ENCODE measurements at regions not wholly inside any gene's neighbourhood (a gene's known extent, or its start where the extent isn't known, plus 50 kb on each side); places are given as distances from the start of the nearest gene placed in this dataset.

DNA sequence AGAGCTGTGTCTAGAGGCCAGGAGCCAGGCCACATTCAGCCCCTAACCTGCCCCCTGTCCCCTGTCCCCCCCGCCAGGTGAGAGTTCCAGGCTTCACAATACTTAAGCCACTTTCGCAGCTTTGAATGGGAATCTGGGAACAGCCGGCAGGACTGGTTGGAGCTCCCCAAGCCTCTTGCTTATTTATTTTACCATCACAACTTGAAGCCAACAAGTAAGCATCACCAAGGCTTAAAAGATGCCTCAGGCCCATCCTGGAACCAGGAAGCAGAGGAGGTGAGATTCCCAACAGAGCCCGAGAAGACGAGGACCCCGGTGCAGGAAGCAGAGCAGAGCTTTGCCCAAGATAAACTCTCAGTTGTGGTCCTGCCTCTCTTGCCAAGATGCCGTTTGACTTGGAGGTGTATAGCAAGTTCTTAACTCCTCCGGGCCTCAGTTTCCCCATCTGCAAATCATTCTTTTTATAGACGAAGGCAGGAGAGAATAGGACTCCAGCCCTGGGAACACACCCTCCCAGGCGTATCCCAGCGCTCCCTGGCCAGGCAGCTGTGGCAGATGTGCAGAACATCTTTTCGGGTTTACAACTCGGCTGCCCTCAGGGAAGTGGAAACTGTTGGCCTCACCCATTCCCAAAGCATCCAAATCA, 66.8 kb upstream of the SLC25A33 start:
- no peak for DNase-seq (ENCODE audit: low read depth in 1 of 2, low spot score in 1 of 2)
- POLR2A ChIA-PET = interaction anchor here (0.6 kb wide), 1 partner anchor 342 kb away, joined by 6 read pairs; no protein-coding TSS in a partner anchor
- Histone ChIP-seq H3K4me1 (peaks cover 23% of the 10 kb centered on the region), H3K9me3 (no peaks in the 10 kb centered on the region), H3K4me3 (no peak overlapping the region), H3K27ac (peak overlapping the region in 1 of 2 experiments; percentile 31; a peak in 1 of 6 replicates), H3K4me2 (peak overlapping the region; percentile 64)
- TF ChIP-seq TP53 (CRISPR knock-in tag; IDR thresholded peaks at IDR 0.05) (no peak), NFE2L2 (conservative IDR thresholded peaks at IDR 0.05; ENCODE audit: low read length) (no peak), RAD21 (conservative IDR thresholded peaks at IDR 0.05 in 1 of 2, IDR thresholded peaks at IDR 0.05 in 1 of 2) (no peak), FOSL2 (IDR thresholded peaks at IDR 0.05) (no peak), FOSL2 (CRISPR knock-in tag; IDR thresholded peaks at IDR 0.05) (no peak), CBX2 (IDR thresholded peaks at IDR 0.05; ENCODE audit: borderline replicate concordance, low read depth) (no peak), RFX5 (IDR thresholded peaks at IDR 0.05) (no peak), HEYL (CRISPR knock-in tag; IDR thresholded peaks at IDR 0.05) (no peak), MAFK (IDR thresholded peaks at IDR 0.05; ENCODE audit: partially characterized antibody) (no peak)
- 81% methylated on average over 11 of the region's 13 CpGs for WGBS (ENCODE audit: missing lambda C conversion rate)
- CTCF ChIA-PET = interaction anchor here (0.7 to 4.4 kb wide), 5 partner anchors 16 to 183 kb away, joined by 3 to 16 read pairs (median 5); no protein-coding TSS in a partner anchor
- FAIRE-seq = no peak
- no peak; a peak in 2 of 6 replicates for ATAC-seq

DNA sequence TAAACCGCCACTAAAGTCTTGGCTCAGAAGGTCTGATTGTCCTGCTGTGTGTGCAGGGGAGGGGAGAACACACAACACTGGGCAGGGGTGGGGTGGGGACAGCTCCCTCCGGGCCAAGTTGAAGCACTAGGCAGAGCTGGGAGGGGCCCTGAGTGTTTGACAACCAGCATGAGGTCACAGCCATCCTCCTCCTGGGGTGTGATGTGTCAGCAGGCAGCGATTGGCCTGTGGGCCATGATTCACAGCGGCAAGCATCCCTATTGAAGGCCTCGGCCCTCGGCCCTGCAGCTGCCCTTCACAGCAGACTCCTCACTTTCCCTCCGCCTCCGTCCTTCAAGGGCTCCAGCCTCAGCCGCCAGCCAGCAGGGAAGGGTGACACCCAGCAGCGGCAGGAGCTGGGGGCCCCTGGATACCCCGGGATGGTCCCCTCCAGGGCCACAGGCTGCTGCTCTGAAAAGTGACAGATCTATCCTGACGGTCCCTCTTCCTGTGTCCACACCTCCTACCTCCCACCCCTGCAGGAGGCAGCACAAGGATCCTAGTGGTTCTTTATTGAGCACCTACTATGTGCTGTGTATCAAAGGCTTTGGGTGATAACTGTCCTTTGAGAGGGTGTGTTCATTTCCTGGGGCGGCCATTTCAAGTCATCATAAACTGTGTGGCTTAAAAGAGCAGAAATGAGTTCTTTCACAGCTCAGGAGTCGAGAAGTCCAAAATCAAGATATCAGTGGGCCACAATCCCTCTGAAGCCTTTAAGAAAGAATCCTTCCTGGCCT, 66.0 kb upstream of the SLC25A33 start:
- H3K9me3 ChIP-seq = no peaks in the 10 kb centered on the region
- ATAC-seq (peak; percentile 98 to 99), FAIRE-seq (no peak), DNase-seq (ENCODE audit: low read depth in 1 of 2, low spot score in 1 of 2) (peak; percentile 79 to 95)
- peak overlapping the region; percentile 64 for H3K4me2 ChIP-seq
- peaks cover 23% of the 10 kb centered on the region for H3K4me1 ChIP-seq
- TF ChIP-seq, protein P1, sequence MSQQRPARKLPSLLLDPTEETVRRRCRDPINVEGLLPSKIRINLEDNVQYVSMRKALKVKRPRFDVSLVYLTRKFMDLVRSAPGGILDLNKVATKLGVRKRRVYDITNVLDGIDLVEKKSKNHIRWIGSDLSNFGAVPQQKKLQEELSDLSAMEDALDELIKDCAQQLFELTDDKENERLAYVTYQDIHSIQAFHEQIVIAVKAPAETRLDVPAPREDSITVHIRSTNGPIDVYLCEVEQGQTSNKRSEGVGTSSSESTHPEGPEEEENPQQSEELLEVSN (IDR thresholded peaks at IDR 0.05; ENCODE audit: borderline replicate concordance, low read depth) = peak; percentile 67
- TF ChIP-seq, protein P2, sequence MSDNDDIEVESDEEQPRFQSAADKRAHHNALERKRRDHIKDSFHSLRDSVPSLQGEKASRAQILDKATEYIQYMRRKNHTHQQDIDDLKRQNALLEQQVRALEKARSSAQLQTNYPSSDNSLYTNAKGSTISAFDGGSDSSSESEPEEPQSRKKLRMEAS (IDR thresholded peaks at IDR 0.05) = peak; percentile 45; the same call in 1 of the 2 replicates
- TF ChIP-seq ATOH8 (CRISPR knock-in tag; IDR thresholded peaks at IDR 0.05; ENCODE audit: low read depth) (no peak), FOSL2 (IDR thresholded peaks at IDR 0.05) (no peak), FOSL2 (CRISPR knock-in tag; IDR thresholded peaks at IDR 0.05) (peak; percentile 45)
- CTCF ChIA-PET = interaction anchor here (0.7 to 4.4 kb wide), 5 partner anchors 16 to 184 kb away, joined by 3 to 16 read pairs (median 5); no protein-coding TSS in a partner anchor
- no peak overlapping the region for H3K4me3 ChIP-seq
- H3K27ac ChIP-seq = peak overlapping the region in 1 of 2 experiments; percentile 69; a peak in 3 of 6 replicates
- WGBS (ENCODE audit: missing lambda C conversion rate) = 67% methylated on average over 3 of the region's 14 CpGs
- POLR2A ChIA-PET = no interaction called here

DNA sequence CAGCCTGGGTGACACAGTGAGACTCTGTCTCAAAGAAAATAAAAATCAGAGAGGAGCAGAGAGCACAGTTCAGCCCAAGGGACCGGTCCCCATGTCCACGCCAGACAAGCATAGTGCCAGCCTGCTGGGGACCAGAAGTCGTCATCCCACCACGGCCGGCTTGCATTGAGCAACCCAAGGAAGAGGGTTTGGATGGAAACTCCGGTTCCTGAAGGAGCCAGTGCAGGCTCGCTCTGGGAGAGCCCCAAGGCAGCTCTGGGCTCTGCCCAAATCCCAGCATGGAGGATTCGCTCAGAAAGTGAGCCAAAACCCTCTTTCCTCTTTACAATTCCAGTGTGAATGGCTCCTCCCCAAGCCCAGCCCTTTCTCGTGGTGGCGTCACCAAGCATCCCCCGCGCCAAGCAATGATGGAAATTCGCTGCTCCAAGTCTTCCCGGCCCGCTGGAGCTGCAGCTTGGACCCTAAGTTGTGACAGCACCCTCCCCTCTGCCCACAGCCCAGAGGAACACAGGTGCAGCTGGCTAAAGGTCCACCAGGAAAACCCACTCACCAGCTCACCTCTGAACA, 64.1 kb upstream of the SLC25A33 start:
- DNase-seq (ENCODE audit: low read depth in 1 of 2, low spot score in 1 of 2) (no peak), ATAC-seq (no peak), FAIRE-seq (no peak)
- Histone ChIP-seq H3K27ac (no peak overlapping the region), H3K4me1 (peaks cover 23% of the 10 kb centered on the region), H3K4me2 (no peak overlapping the region), H3K4me3 (no peak overlapping the region), H3K9me3 (no peaks in the 10 kb centered on the region)
- 87% methylated on average over 14 of the region's 15 CpGs for WGBS (ENCODE audit: missing lambda C conversion rate)
- ChIA-PET POLR2A (no interaction called here), CTCF (interaction anchor here (1.3 to 4.4 kb wide), 4 partner anchors 16 to 185 kb away, joined by 3 to 16 read pairs (median 4); no protein-coding TSS in a partner anchor)
- TF ChIP-seq, protein P3, sequence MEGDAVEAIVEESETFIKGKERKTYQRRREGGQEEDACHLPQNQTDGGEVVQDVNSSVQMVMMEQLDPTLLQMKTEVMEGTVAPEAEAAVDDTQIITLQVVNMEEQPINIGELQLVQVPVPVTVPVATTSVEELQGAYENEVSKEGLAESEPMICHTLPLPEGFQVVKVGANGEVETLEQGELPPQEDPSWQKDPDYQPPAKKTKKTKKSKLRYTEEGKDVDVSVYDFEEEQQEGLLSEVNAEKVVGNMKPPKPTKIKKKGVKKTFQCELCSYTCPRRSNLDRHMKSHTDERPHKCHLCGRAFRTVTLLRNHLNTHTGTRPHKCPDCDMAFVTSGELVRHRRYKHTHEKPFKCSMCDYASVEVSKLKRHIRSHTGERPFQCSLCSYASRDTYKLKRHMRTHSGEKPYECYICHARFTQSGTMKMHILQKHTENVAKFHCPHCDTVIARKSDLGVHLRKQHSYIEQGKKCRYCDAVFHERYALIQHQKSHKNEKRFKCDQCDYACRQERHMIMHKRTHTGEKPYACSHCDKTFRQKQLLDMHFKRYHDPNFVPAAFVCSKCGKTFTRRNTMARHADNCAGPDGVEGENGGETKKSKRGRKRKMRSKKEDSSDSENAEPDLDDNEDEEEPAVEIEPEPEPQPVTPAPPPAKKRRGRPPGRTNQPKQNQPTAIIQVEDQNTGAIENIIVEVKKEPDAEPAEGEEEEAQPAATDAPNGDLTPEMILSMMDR (IDR thresholded peaks at IDR 0.05) = no peak
- TF ChIP-seq CHD4 (IDR thresholded peaks at IDR 0.05; ENCODE audit: borderline replicate concordance) (no peak), SMC3 (IDR thresholded peaks at IDR 0.05) (no peak), KDM5A (IDR thresholded peaks at IDR 0.05) (no peak), TFCP2L1 (CRISPR knock-in tag; IDR thresholded peaks at IDR 0.05) (no peak), CBX2 (IDR thresholded peaks at IDR 0.05; ENCODE audit: borderline replicate concordance, low read depth) (no peak), RARB (CRISPR knock-in tag; IDR thresholded peaks at IDR 0.05) (no peak), SREBF2 (IDR thresholded peaks at IDR 0.05) (no peak), ZFP36 (IDR thresholded peaks at IDR 0.05; ENCODE audit: borderline replicate concordance, partially characterized antibody) (no peak), MAFK (IDR thresholded peaks at IDR 0.05; ENCODE audit: partially characterized antibody) (no peak), CBX8 (IDR thresholded peaks at IDR 0.05) (no peak)
- TF ChIP-seq, protein P1 (IDR thresholded peaks at IDR 0.05; ENCODE audit: borderline replicate concordance, low read depth) = no peak
- TF ChIP-seq, protein P4, sequence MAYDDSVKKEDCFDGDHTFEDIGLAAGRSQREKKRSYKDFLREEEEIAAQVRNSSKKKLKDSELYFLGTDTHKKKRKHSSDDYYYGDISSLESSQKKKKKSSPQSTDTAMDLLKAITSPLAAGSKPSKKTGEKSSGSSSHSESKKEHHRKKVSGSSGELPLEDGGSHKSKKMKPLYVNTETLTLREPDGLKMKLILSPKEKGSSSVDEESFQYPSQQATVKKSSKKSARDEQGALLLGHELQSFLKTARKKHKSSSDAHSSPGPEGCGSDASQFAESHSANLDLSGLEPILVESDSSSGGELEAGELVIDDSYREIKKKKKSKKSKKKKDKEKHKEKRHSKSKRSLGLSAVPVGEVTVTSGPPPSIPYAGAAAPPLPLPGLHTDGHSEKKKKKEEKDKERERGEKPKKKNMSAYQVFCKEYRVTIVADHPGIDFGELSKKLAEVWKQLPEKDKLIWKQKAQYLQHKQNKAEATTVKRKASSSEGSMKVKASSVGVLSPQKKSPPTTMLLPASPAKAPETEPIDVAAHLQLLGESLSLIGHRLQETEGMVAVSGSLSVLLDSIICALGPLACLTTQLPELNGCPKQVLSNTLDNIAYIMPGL (CRISPR knock-in tag; IDR thresholded peaks at IDR 0.05; ENCODE audit: borderline replicate concordance) = no peak
- TF ChIP-seq, protein P5, sequence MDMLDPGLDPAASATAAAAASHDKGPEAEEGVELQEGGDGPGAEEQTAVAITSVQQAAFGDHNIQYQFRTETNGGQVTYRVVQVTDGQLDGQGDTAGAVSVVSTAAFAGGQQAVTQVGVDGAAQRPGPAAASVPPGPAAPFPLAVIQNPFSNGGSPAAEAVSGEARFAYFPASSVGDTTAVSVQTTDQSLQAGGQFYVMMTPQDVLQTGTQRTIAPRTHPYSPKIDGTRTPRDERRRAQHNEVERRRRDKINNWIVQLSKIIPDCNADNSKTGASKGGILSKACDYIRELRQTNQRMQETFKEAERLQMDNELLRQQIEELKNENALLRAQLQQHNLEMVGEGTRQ (IDR thresholded peaks at IDR 0.05) = no peak
